HG02840 (cell line): ENCODE measurements at regions not wholly inside any gene's neighbourhood (a gene's known extent, or its start where the extent isn't known, plus 50 kb on each side); places are given as distances from the start of the nearest gene placed in this dataset.

Source experiments
- ATAC-seq: cut with Tn5 transposase; IDR thresholded peaks from one replicate; pipeline ENCODE4 v1.9.1; 2021; ENCODE audit warnings: mild to moderate bottlenecking, moderate library complexity, moderate number of reproducible peaks; ENCODE audit not compliant: unreplicated experiment, low FRiP score

DNA sequence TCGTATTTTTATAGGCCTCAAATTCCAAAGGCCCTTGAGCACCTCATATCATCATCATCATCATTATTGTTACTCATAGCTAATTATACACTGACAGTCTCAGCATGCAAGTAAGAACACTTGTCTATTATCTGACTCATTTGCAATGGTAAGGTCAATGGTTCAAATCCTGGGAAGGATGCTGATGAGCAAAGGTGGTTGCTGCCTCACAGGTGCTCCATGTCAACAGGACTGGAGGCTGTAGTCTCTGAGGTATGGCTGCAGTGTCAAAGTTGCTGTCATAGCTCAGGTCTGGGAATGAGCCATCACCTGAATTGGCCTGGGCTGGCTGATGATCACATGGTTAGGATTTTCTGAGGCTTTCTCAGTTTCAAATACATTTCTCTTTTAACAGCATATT lies 379.3 kb downstream of the BCL11A start:
- ATAC-seq: no peak

DNA sequence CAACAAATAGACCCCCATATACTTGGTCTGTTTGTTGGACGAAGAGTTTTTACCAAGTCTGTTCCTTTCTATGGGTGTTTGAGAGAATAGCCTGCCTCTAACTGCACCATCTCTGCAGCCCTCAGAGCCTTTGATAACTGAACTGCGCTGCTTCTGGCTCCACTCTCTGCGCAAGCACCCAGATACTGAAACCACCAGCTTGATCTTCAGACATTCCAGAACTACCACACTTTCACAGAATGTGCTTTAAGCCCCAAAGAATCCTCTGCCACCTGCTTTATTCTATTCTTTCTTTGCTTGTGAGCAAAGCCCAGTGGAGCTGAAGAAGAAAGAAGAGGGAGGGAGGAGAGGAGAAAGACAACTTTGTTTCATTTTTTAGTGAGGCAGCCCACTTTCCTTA lies 380.7 kb downstream of the BCL11A start:
- no peak for ATAC-seq

DNA sequence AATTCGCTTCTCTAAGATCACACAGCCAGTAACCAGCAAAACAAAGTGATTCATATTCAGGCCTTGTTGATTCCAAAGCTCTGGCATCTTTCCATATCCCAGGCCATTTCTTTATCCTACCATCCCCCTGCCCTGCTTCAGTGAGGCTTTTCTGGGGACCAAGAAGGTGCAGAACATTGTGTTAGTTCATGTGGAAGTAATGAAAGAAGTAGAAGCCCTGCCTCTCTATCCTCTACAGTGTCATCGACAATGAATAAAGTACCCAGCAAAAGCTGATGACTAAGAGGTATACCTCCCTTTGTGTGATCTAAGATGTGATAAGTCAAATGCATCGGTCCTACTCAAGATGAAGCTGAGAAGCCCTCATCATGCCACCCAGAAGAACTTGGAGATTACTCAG lies 383.2 kb downstream of the BCL11A start:
- no peak for ATAC-seq

DNA sequence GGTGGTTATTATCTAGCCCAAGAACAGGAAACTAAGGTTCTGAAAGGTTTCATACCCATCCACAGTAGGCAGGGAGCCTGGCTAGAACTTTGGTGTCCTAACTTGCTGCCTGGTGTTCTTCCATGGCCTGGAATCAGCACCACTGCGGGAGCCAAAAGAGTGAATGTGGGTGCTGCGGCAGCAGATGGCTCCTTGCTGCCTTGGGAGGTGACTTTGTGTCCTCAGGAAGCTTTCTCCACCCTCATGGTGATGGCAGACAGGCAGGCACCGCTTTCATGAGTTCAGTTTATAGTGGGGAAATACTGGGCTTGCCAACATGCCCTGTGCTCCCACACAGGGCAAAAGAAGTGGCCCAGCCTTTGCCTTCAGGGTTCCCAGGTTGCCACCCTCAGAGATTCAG lies 385.2 kb downstream of the BCL11A start:
- no peak for ATAC-seq

DNA sequence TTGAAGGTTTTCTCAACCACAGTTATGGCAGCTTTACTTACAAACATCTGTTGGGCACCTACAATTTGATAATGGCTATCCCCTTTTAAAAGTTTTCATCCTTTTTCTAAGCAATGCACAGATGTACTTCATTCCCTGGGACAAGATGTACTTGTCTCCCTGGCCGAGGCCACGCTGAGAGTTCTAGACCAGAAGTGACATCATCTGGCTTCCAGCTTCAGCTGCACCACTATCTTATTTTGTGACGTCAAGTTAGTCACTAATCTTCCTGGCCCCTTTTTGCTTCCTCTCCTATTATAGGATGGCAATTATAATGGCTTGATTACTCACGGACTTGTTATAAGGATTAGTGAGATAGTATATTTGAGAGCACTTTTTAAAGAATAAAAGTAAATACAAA lies 386.4 kb downstream of the BCL11A start:
- ATAC-seq: no peak

DNA sequence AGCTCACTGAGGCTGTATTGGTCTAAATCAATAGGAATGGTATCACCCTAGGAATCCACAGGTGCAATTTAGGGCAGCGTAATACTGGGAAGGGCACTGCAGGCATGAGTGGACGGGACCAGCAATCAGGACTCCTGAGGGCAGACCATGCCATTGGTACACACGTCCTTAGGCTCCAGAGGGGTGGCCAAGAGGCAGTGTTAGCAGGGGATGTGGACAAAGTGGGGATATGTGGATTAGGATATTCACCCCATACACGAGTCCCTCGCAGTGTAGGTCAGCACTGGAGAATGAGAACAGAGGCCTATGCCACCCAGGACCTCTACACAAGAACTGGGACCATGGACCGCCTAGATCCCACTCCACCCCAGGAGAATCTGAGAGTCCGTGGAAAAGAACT lies 389.8 kb downstream of the BCL11A start:
- ATAC-seq: no peak

DNA sequence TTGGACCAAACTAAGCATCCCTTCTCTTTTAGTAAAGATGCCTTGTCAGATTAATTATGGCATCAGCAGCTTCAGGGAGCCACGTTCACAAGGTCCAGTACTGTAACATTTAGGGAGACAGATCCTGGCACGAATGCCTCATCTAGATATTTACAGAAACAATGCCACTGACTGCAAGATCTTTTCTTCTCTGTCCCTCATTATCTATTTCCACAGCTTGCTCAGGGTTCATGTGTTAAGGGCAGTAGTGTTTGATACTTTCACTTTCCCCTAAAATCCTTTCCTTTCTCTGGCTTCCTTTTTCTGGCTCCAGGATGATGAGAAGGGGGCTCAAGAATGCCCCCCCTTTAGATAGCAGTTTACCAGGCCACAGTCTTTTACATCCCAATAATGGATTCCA lies 393.9 kb downstream of the BCL11A start:
- no peak for ATAC-seq

DNA sequence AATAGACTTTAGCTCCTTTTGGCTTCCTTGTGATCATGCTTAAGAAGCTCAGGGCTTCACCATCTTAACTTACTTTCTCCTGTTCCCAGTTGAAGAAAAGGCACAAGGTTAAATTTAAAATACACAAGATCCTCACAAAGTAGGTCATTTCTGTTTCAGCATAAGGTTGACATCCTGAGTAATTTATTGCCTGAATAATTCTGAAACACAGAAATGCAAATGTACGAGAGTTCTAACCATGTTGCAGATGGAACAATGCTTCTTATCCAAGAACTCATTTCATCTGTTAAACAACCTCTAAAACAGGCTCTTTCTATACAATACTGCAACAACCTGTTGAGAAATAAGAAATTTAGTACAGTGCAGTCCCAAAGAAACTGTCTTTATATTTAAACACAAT lies 395.2 kb downstream of the BCL11A start:
- peak; percentile 69 for ATAC-seq

DNA sequence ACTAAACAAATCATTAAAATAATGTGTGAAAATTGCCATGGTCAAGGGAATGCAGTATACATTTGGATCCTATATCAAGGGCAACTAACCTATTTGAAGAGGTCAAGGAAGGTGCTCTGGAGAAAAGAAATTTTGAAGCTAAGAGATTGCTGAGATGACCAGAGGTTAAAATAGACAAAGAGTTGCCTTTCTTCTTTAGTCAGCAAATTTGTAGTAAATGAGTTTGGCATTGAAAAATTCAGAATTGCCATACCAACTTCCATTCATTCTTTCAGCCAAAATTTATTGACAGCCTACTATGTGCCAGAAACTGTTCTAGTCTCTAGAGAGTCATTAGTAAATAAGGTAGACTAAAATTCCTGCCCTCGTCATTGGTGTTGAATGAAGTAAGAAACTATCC lies 396.2 kb downstream of the BCL11A start:
- no peak for ATAC-seq

DNA sequence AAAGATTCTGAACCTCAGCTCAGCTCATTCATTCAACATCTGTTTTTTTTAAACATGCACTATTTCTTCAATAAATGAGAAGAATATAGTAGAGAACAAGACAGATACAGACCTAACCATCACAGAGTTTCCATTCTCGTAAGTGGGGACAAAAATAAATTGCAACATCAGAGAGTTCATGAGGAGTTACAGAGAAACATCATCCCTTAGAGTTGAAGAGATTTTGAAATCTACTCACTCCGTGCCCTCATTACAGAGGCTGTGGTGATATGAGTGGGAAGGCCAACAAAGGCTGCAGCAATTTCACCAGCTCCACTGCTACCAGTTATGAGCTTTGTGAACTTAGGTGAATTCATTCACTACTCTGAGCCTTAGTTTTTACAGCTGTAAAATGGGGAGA lies 399.3 kb downstream of the BCL11A start:
- ATAC-seq: no peak

DNA sequence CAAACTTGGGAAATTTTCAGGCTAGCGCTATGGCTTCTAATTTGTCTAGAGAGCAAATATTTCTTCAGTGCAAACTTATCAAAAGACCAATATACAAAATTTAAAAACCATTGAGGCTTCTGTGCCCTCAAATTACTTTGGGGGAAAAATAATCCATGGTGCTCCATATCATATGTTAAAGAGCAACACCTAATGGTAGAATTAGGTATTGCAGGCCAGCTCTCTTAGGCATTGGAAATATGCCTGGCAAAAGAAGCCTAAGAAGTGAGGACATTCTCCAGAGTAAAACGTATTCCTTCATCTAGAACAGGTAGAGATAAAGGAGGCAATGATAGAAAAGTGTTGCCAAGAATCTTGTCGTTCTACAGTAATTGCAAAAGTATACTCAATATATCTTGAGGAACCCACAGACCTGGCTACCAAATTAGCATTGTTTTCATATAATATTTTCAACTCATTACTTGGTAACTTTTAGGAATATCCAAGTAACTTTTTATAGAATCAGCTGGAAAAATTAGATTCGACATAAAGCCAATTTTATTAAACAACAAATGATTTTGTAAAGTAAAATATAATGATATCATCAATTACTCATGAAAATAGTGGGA lies 401.1 kb downstream of the BCL11A start:
- ATAC-seq: no peak

DNA sequence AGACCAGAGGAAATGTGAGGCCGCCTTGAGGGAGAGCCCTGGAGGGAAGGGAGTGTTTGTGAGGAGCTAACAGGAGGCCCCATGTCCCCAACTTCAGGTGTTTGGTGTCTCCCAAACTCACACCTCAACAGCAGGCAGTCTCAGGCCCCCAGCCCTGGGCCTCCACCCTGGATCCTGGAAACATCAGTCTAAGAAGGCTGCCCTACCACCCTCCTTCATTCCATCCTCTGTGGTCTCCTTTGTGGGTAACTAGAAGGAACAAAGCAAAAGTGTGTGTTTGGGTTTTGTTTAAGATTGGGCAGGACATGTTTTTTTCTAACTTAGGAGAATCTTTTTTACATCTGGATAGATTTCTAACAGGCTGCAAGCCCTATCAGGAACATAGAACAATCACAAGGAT lies 404.3 kb downstream of the BCL11A start:
- no peak for ATAC-seq

DNA sequence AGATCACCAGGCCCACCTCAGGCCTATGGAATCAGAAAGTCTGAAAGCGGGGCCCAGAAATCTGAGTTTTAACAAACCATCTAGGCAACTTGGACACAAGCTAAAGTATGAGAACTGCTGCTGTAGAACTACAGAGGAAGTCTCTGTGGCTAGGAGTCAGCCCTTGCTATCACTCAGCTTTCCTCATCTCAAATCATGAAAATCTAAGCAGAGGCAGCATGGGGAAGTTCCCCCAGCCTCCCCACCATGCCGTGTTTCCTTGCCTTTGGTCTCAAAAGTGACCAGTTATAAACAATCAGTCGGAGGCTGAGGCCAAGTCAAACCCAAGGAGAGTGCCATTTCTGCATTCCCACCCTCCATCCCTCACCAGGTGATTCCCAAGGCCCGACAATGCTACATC lies 404.7 kb downstream of the BCL11A start:
- no peak for ATAC-seq

DNA sequence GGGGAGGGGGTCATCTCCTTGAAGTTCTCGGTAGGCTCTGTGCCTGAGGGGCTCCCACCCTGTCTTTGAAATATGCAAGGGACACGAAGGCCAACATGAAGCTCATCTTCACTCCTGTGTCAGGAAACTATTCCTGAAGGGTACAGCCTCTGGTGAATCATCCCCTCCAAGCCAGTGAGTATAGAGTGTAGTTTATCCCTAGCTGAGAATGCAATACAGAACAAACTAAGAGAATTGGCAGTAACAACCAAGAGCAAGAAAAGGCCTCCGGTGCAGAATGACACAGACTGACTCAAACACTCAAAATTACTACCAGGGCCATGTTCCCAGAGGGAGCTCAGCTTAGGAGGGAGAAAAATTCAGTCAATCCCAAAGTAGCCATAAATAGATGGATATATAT lies 413.3 kb downstream of the BCL11A start:
- ATAC-seq: no peak

DNA sequence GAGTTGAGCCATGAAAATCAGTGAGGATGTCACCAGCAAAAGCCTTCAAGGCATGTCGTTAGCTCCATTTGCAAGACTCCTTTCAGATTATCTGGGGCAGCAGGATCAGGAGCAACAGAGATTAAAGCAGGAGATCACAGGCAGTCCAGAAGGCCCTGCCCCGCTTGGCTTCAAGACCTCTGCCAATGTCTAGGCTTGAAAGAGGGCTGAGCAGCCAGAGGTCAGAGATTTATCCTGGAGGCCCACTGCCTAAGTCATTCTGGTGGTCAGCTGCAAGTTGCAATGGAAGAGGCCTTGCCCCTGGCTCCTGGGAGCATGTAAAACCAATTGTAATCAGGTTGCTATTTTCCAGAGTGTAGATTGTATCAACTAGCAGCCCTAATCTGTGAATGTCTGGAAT lies 416.5 kb downstream of the BCL11A start:
- ATAC-seq: no peak

DNA sequence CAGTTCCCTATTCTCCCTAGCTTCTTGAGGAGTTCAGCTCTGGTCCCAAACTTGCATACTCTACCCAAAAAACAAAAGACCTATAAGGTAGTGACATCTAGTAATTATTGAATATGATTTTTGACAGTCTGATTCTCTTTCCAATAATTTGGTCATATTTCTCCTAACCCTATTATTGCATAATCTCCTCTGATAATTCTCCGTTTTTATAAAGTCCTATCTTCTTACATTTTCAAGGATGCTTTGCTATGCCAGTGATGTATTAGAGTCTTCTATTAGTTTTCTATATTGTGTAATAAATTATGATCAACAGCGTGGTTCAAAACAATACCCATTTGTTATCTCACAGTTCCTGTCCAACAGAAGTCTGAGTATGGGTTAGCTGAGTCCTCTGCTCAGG lies 426.3 kb downstream of the BCL11A start:
- ATAC-seq: no peak

DNA sequence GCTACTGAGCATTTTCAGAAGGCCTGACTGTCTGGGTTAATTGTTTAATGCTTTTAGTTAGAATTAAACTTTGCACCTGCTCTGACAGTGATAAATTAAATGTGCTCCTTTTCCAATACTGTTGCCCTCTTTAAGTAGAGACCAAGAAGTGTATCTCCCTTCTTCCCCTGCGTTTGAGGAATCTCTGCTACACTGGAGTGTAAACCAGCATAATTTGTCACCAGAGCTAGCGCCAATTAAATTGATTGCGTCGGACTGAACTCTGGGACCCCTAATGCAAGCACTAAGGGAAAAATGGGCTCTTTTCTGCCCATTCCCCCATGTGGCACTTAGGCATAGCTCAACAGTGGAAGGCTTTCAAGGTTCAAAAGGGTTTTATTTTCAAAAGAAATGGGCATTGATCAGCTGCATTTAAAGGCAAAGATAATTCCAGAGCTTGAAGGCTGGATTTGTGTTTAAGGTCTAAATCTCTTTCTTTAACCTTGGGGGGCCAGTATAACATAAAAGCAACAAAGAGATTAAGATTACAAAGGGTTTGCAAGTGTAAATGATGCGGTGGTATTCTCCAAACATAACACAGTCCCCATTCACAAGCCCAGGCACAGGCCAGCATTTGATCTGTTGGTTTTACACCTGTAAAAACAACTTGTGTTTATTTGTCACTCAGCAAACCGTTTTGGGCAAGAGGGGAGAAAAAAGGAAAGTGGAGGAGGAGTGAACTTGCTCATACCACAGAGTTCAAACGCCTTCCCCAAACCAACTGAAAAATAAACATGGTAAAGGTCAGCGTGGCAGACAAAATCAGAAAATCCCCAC lies 427.6 kb downstream of the BCL11A start:
- ATAC-seq: no peak

DNA sequence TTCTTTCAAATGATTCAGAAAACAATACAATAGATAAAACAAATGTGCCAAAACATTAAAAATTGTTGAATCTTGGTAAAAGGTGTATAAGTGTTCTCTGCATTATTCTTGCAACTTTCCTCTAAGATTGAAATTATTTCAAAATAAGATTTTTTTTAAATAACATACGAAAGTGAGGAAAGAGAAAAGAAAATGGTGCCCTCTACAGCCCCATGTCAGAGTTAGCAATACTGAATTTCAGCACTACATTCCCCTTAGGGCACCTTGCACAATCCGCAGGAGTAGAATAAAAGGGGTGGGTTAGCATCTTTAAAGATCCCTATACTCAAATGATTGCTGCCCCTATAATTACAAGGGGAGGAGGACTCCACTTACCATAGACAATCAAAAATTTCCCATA lies 433.7 kb downstream of the BCL11A start:
- no peak for ATAC-seq

DNA sequence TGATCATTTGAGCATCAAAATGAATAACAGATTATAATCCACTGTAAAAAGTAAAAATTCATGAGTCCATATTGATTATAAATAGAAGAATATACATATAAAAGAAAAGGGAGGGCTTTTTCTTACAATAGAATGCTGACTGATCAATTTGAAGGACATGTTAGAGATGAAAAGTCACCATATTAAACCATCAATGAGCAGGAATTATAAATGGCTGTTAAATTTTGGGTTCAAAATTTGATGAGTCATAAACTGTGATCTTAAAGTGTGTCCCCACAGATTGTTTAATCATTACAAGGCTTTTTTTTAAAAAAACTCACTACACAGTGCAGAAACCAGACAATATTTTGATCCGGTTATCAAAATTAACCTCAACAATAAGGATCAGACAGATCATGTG lies 434.5 kb downstream of the BCL11A start:
- ATAC-seq: no peak

DNA sequence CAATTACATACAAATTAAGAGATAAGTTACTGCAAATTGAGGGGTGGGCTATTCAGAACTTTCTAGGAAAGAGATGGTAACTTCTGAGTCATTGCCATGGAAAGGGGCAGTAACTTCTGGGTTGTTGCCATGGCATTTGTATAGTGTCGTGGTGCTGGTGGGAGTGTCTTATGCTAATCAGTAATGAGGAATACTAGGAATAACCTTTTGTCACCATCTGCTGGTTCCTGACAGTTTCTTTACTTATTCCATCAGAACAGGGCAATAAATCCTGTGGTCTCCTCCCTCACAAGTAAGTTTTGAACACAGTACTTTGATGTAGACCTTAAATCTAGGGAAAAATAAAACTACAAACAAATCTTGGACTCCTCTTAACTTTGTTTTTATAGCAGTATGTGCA lies 435.4 kb downstream of the BCL11A start:
- ATAC-seq: no peak

DNA sequence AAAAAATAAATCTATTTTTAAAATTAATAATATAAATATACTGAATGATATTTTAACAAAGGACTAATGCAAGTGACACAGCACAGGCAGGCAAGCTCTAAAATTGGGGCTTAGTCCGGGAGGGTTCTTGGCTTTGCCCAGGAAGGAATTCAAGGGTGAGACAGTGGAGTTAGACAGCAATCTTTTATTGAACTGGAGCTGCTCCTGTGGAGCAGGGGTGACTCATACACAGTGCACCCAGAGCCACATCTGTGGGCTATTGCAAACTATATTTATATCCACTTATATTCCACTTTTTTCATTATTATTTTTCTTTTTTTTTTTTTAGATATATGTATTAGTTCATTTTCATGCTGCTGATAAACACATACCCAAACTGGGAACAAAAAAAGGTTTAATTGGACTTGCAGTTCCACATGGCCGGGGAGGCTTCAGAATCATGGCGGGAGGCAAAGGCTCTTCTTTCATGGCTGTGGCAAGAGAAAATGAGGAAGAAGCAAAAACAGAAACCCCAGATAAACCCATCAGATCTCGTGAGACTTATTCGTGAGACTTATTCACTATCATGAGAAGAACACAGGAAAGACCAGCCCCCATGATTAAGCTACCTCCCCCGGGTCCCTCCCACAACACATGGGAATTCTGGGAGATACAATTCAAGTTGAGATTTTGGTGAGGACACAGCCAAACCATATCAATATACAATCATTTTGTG lies 437.1 kb downstream of the BCL11A start:
- no peak for ATAC-seq

DNA sequence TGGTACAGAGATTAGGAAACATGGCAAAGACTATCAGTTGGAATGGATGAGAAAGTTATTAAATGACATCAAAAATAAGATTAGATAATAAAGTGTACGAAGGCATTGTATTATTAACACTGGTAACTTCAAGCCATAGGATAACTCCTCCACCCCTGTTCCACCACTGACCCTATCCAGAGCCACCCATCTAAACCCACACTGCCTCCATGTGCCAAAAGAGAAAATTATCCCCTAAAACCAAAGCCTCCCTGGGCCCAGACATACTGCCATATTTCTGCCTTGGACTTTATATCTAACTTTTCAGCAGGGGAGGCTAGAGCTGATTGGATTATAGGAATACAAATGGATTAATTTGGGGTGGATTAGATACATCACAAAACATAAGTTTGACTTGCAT lies 443.7 kb downstream of the BCL11A start:
- ATAC-seq: no peak
